HPDE6-E6E7 (cell line): ENCODE measurements at regions not wholly inside any gene's neighbourhood (a gene's known extent, or its start where the extent isn't known, plus 50 kb on each side); places are given as distances from the start of the nearest gene placed in this dataset.

ENCODE experiments used
- DNase-seq: peaks from one replicate; pipeline ENCODE4 v3.0.0; 2011; ENCODE audit warnings: missing footprints; ENCODE audit errors: extremely low spot score

DNA sequence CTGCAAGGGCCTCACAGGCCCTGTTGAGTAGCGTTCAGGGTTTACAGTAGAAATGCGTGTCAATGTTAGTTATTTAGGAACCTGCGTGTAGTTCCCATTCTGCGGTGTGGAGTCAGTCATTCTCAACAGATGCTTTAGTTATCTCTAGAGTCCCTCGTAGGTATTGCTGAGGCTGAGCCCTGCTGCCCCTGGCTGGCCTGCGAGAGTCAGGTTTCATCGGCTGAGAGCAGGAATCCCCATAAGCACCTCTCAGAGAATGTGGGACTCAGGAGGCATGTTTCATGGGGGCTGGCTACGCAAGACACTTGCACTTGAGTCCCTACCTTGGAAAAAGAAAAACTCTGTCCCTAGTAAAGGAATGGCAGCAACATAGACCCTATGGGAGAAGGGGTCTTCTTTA lies 347.5 kb upstream of the ASIC2 start:
- DNase-seq: no peak

DNA sequence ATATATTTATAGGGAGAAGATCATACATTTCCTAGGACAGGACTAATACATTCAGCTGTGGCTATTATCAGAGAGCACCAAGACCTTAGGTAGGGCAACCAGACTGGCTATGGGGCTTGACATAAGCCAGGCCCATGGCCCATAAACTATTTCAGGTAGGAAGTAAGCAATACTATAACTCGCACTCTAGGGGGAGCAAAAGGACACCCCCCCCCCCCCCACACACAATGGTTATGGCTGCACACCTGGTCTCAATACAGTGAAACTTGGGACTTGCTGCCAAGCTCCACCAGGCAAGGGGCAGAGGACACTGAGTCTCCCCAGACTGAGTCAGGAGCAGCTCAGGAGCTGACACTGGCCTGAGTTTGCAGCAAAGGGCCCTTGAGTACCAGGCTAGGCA lies 348.9 kb upstream of the ASIC2 start:
- DNase-seq: no peak

DNA sequence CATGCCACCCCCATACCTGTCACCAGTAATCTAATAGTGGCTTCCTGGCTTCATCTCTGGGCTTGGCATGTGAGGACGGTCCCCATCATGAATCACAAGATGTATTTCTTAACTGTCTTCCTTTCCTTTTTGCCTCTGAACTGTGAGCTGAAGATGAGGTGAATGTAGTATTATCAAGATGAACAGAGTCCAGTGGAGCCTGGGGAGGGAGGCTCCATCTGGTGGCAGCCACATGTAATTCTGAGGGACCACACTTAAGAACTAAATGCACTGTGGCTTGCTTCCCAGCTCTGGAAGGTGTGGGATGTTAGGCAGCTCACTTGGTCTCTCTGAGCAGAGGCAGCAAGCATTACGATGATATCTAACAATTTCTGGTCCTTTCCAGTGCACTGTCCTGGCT lies 354.9 kb upstream of the ASIC2 start:
- DNase-seq: no peak

DNA sequence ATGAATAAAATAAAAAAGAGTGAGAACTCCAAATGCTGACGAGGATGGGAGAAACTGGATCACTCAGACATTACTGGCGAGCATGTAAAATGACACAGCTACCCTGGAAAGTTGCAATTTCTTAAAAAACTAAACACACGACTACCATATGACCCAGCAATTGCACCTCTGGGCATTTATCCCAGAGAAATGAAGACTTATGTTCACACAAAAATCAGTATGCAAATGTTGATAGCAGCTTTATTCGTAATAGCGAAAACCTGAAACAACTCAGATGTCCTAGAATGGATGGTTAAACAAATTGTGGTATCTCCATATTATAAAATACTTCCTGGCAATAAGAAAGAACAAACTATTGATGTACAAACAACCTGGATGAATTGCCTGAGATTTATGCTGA lies 357.2 kb upstream of the ASIC2 start:
- no peak for DNase-seq

DNA sequence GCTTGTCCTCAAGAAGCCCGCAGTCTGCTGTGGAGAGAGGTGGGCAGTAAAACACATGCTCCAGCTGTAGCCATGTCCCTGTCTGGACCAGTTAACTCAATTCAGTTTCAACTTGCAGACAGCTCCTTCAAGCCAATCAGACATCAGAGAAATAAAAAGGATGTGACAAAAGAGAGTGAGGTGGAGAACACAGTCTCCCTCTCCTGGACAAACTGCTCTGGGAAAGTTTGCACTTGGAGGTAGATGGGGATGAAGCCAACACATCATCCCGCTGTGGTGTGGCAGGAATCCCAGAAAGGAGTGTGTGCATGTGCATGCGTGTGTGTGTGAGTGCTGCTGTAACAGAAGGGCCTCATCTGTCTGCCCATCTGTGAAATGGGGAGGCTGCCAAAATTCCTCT lies 358.6 kb upstream of the ASIC2 start:
- DNase-seq: no peak

DNA sequence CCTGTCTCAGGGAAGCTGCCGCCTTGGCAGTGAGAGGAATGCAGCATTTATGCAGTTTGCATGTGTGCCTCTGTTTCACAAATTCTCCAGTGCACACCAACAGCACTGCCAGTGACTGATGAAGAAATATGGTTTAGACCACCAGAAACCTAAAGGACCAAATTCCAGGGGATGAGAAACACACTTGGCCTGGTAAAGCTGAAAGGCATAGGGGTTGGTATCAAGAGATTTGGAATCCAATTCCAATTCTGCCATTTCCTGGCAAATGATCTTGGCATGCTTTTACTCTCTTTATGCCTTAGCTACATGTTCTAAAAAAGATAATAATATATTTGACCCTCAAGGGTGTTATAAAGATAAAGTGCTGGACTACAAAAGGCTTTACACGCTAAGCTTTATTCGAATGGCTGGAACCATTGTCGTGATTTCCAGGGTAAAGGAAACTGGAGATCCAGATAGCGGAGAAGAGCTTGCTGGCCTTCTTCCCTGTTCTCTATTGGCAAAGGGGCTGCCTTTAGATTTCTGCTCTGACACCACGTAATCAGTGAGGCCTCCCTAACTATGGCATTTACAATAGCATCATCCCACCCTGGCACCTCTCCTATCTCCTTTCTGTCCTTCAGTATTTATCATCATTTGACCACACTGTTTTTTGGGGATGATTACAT lies 359.8 kb upstream of the ASIC2 start:
- DNase-seq: no peak

DNA sequence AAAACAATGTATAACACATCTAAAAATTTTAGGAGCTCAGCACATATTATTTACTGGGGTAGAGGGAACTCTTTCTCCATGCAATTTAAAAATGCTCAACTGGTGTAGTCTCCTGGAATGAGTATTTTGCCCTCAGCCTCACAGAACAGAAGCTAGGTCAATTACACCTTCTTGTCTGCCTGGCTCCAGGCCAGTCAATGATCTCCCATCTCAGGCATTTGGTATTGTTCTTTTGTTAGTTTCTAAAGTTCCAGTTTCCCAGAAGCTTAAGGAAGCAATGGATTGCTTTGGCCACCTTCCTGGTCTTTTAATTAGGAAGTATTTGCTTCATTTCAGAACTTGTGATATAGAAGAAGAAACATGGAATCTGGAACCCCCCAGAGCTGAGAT lies 360.3 kb upstream of the ASIC2 start:
- no peak for DNase-seq

DNA sequence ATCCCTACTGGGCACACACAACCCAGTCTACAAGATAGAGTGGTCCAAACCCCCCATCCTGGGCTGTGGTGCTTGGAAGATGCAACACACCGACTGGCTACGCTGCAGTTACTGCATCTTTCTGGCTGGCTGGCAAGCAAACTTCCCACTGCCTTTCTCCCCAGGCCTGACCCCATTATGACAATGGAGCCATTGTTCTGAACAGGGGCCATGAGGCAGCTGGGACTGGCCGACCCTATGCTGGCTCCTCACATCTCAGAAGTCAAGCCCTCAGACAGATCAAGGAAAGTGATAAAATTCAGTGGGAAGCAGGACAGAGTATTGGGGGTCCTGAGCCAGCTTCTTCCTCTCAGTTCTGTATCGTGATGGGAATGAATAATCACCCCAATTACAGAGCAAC lies 364.1 kb upstream of the ASIC2 start:
- no peak for DNase-seq

DNA sequence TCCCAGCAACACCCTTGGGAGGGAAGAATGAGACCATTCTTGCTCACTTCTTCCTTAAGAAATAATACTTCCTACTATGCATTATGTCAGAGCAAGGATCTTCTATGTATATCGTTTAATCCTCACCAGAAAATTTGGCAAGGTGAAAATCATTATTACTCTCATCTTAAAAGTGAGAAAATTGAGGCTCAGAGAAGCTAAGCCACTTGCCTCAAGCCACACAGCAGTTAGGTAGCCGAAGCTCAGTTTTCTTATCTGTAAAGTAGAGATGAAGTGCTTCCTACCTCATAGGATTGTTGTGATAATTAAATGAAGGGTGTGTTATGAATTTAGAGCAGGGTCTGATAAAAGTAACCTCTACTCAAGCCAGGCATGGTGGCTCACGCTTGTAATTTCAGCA lies 368.9 kb upstream of the ASIC2 start:
- no peak for DNase-seq

DNA sequence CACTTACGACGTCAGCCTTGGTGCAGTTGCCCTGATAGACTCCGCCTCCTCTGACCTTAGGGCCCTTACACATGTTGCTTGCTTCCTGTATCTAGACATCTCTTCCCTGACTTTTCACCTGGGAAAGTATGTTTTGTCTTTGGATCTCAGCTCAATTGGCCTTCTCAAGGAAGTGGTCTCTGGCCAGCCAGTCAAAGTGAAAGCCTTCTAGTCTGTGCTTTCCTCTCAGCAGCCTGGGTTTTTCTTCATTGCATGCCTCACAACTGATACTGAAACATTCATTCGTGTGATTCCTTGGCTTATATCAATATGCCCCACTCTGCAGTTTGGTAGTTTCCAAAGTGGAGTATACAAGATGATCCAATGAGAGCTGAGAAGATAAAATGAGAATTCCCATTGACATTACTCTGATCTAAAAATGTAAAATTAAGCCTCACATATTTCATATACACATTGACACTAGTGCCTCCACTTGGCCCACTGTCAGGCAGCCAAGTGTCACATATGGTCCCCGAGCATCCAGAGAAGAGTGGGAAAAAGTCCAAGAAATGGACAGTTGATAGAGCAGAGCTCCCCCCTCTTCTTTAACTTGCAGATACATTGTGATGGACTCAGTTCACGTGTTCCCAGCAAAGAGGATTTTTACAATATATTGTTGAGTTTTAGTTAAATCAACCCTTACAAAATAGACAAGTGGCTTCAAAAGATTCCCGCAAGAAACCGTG lies 371.2 kb upstream of the ASIC2 start:
- no peak for DNase-seq

DNA sequence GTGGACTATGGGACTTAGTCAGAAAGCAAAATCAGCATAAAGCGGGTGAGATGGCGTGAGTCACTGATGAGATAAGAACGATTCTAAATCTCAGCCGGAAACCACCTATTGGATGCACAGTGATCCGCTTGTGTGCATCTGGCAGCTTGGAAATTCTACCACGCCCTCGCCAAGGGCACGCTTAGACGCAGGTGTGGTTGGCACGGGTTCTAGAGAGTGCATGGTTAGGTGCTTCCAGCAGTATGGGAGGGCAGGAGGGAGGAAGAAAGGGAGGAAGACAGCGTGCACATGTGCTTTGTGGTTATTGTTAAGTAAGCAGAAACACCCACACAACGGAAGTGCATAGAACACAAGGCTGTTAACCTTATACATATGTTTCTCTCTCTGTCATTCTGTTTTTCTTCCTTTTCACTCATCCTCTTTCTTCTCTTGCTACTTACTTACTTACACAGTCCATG lies 374.0 kb upstream of the ASIC2 start:
- DNase-seq: no peak

DNA sequence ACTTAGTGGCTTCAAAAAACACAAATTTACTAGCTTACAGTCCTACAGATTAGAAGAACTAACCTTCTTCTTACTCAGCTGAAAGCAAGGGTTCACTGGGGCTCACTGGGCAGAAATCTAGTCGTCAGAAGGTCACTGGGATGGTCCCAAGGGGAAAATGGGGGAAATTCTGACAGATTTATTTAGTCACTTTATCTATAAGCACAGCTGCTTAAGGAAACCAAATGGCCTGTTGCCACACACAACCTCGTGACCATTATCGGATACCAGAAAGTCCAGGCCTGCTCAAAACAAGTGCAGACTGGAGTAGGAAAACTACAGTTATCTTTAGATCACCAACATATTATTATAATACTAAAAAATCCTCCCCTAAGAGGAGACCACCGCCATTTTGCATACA lies 374.6 kb upstream of the ASIC2 start:
- DNase-seq: no peak

DNA sequence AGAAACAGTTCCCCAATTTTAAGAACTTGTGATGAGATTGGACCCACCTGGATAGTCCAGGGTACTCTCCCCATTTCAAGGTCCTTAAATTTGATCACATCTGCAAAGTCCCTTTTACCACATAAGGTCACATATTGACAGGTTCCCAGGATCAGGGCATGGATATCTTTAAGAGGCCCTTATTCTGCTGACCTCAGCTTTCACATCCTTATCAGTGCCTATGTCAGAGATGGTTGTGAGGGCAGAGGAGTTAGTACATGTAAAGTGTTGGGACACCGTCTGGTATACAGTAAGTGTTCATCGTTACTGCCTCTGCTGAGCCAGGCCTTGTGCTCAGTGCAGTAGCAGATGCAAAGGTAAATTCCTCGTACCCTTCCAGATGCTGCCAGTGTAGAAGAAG lies 375.4 kb upstream of the ASIC2 start:
- DNase-seq: no peak

DNA sequence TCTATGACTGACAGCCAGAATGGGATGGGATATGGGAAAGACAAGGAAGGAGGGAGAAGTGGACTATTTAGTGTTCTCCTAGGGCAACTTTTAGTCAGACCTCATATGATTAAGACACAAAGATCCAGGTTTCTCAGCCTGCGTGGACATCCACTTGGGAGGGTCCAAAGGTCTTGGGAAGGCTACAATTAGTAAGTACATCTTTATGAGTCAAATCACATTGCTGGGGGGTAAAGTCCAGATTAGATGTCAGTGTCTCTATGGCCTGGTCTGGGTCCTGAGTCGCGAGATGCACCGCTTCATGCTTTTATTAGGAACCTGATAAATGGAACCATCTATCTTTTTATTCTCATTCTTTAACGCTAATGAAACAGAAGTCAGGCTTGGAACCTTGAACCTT lies 378.4 kb upstream of the ASIC2 start:
- DNase-seq: no peak

DNA sequence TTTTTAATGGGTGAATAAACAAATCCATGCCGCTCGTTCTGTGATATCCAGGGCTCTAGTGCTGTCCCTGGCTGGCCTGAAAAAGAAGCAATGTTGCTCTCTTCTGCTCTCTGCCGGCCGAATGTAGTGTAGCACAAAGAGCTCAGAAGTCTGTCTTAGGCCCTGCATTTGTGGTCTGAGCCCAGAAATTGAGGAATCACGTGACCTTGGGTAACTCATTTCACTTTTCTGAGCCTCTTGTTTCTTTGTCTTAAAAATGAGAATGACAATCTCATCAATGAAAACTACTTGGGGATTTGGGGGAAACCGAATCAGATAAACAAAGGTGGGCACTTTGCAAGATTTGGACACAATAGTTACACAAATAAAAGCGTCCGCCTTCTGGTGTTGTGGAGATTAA lies 381.6 kb upstream of the ASIC2 start:
- DNase-seq: peak; percentile 26

DNA sequence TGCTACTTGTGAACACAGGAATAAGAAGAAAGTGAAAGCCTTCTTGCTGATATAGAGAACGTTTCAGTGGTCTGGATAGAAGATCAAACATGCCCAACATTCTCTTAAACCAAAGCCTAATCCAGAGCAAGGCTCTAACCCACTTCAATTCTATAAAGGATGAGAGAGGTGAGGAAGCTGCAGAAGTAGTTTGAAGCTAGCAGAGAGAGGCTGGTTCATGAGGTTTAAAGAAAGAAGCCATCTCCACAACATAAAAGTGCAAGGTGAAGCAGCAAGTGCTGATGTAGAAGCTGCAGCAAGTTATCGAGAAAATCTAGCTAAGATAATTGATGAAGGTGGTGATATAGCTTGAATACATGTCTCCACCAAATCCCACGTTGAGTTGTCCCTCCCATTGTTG lies 383.3 kb upstream of the ASIC2 start:
- DNase-seq: no peak

DNA sequence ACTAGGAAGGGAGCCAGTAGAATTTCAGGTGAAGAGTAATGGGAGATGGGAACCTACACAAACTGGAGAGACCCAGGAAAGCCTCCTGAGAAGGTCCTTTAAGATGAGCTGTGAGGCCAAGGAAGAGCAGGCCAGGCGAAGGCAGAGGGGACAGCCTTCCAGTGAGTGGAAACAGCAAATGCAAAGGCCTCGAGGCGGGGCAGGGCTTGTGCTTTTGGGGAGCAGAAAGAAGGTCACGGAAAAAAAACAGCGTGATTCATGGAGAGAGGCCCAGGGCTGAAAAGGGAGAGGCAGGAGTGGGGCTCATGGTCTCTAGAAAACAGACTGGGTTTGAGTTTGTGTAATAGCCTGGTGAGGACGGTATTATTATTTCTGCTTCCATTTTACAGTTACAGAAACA lies 386.5 kb upstream of the ASIC2 start:
- DNase-seq: no peak

DNA sequence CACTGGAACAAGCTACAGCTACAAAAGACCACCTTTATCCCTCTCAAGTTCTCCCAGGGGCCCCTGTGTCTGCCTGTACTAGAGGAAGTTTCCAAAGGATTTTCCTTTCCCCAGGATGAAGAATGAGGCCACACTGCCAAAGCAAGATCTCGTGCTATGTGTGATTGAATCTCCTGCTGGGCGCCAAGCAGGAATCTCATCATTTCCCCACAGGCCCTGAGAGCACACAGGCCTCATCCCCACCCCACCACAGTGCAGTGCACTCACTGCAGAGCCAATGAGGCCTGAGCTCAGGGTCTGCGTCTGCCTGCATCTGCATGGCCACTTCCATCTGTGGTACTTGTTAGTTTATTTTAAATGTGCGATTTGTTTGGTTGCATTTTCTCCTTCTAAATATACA lies 387.4 kb upstream of the ASIC2 start:
- DNase-seq: no peak

DNA sequence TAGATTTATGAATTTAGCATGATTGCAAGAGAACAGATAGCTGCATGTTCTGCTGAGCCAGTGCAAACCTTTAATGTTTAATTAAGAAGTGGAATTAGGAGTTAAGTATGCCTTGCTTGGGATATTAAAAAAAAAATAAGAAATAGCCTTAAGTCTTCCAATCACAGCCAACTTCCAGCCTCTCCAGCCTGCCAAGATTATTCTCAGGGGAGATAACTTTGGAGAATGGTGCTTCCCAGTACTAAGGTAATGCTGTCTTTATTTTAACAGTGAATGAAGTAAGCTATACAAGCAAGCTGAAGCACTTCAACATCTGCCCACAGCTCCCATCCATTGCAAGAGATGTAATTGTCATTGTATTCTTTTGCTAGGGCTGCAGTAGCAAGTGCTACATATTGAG lies 389.5 kb upstream of the ASIC2 start:
- no peak for DNase-seq

DNA sequence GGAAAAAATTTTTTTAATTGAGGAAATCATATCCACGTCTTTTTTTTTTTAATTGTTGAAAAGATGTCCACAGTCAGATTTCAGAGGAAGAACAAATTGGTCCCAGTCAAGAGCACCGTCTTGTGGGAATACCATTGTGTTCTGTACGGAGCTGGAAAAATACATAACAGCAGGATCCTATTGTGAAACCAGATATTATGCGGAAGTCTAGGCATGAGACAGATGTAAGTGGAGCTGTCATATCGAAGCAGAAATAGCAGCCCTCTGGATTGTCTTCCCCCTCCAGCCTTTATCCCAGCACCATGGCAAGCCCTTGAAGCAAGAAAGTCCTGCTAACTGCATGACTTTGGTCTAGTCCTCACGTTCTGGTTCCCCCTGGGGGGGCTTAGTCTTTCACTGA lies 391.6 kb upstream of the ASIC2 start:
- DNase-seq: no peak

DNA sequence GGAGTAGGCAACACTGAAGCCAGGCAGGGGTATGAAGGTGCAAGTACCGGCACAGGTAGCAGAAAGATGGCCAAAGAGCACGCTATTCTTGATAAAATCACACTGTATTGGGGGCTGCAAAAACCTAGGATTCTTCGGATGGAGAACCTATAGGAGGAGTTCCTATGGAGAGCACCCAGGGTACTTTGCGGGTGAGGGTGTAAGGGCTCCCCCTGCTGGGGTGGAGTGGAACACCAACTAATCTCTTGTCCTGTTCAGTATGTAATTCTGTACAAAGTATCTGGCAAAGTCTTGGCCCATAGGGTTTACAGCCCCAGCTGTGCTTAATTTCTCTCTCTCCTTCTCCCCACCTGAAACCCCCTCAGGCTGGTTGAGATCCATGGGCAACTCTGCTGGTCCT lies 393.1 kb upstream of the ASIC2 start:
- no peak for DNase-seq

DNA sequence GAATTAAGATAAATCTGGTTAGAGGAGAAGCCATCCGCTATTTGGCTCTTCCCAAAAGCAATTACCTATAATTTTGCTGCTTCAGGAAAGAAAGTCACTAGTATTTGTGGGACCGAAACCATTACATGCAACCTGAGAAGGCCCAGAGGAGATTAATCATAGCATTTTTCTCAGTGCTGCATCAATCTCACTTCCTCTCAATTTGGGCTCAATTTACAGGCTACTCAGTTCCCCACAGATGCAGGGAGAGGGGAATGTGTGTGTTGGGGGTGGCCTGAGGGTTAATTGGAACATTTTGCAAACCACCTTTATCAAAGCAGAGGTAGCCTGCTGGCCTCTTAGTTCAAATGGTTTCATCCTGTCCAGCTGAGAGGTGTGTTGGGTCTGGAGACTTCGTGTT lies 394.7 kb upstream of the ASIC2 start:
- no peak for DNase-seq

DNA sequence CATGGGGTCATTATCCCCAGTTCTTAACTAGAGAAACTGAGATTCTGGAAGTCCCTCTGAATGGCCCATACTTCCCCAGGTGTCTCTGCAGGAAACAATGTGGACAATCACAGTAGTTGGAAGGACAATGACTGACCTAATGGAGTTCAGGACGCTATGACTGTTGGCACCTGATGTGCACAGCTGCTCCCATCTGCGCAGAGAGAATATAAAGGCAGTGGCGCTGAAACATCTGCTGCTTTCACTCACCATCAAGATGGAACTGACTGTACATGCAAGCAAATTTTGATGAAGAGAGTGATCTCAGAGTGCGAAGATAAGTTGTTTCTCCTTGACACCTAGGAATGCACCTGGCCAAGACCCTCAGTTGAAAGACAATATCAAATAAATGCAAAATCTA lies 395.7 kb upstream of the ASIC2 start:
- DNase-seq: no peak

DNA sequence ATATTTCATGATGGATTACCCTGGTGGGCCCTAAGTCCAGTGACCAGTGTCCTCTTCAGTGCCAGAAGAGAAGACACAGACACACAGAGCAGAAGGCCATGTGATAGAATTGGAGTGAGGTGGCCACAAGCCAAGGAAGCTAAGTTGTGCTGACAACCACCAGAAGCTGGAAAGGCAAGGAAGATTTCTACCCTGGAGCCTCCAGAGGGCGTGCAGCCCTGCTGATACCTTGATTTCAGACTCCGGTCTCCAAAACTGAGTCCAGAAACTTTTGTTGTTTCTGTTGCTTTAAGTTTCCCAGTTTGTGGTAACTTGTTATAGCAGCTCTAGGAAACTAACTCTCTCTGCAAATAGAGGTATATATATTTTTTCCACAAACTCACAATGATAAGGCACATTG lies 396.6 kb upstream of the ASIC2 start:
- DNase-seq: no peak
